ENCODE measurements at regions not wholly inside any gene's neighbourhood (a gene's known extent, or its start where the extent isn't known, plus 50 kb on each side); places are given as distances from the start of the nearest gene placed in this dataset.

- TF ChIP-seq, protein P1, sequence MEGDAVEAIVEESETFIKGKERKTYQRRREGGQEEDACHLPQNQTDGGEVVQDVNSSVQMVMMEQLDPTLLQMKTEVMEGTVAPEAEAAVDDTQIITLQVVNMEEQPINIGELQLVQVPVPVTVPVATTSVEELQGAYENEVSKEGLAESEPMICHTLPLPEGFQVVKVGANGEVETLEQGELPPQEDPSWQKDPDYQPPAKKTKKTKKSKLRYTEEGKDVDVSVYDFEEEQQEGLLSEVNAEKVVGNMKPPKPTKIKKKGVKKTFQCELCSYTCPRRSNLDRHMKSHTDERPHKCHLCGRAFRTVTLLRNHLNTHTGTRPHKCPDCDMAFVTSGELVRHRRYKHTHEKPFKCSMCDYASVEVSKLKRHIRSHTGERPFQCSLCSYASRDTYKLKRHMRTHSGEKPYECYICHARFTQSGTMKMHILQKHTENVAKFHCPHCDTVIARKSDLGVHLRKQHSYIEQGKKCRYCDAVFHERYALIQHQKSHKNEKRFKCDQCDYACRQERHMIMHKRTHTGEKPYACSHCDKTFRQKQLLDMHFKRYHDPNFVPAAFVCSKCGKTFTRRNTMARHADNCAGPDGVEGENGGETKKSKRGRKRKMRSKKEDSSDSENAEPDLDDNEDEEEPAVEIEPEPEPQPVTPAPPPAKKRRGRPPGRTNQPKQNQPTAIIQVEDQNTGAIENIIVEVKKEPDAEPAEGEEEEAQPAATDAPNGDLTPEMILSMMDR (IDR thresholded peaks at IDR 0.05; ENCODE audit: borderline replicate concordance, insufficient read depth, low read depth, low read length), result no peak
- H3K4me3 ChIP-seq (ENCODE audit: low read depth, low read length), result no peak overlapping the region
These were observed 358.7 kb downstream of the LTN1 start for GRCh38 chr21:28633839-28634555.

GRCh38 chr21:28632755-28633408, 359.8 kb downstream of the LTN1 start:
- TF ChIP-seq, protein P1 (IDR thresholded peaks at IDR 0.05; ENCODE audit: borderline replicate concordance, insufficient read depth, low read depth, low read length), result no peak
- no peak overlapping the region for H3K4me3 ChIP-seq (ENCODE audit: low read depth, low read length)

DNA sequence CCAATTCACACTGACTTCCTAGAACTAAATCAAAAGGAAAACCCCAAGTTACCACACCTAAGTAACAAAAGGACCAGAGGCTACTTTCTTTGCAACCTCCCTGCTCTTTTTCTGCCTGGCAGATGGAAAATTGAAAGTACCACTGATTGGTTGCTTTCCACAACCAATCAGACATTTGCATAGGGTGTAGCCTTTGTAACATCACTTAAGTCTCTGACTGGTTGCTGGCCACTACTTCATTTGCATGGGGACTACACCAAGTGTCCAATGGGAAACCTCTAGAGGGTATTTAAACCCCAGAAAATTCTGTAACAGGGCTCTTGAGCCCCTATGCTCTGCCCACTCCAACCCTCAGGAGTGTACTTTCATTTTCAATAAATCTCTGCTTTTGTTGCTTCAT, 365.0 kb downstream of the LTN1 start:
- TF ChIP-seq, protein P1 (IDR thresholded peaks at IDR 0.05; ENCODE audit: borderline replicate concordance, insufficient read depth, low read depth, low read length), result no peak
- no peak overlapping the region for H3K4me3 ChIP-seq (ENCODE audit: low read depth, low read length)

DNA sequence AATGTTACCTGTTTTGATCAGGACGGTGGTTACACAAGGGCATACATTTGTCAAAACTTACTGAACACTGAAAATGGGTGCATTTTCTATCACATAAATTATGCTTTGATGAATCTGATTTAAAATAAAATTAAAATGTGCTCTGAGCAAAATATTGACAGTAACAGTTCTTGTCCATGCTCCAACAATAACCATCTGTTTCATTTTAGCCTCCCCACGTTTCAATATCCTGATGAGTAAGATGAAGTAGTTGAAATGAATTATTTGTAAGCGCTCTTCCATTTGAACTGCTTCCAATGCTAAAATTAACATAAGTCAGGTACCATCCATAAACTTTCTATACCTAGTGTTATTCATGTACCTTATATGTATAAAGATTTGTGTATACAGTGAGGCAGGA, 365.4 kb downstream of the LTN1 start:
- no peak overlapping the region for H3K4me3 ChIP-seq (ENCODE audit: low read depth, low read length)
- TF ChIP-seq, protein P1 (IDR thresholded peaks at IDR 0.05; ENCODE audit: borderline replicate concordance, insufficient read depth, low read depth, low read length), result no peak

DNA sequence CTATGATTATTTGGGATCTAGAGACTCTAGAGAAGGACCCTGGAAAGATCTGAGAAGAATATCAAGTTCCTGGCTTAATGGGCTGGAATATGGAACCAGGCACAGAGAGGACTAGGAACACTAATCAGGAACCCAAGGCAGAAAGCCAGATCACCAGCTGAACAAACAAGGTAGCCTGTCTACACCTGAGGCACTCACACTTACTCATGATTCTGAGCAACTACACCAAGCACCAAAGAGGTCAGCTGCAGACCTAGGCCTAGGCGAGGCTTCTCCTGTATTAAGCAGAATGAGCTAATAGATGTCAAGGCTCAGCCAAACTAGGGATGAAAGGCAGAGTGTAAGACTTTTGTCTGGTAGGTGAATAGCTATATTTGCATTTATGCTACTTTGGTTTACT, 368.1 kb downstream of the LTN1 start:
- TF ChIP-seq, protein P1 (IDR thresholded peaks at IDR 0.05; ENCODE audit: borderline replicate concordance, insufficient read depth, low read depth, low read length), result no peak
- H3K4me3 ChIP-seq (ENCODE audit: low read depth, low read length), result no peak overlapping the region

- TF ChIP-seq, protein P1 (IDR thresholded peaks at IDR 0.05; ENCODE audit: borderline replicate concordance, insufficient read depth, low read depth, low read length), result no peak
- no peak overlapping the region for H3K4me3 ChIP-seq (ENCODE audit: low read depth, low read length)
These were observed 375.4 kb downstream of the LTN1 start for GRCh38 chr21:28617300-28617699.

DNA sequence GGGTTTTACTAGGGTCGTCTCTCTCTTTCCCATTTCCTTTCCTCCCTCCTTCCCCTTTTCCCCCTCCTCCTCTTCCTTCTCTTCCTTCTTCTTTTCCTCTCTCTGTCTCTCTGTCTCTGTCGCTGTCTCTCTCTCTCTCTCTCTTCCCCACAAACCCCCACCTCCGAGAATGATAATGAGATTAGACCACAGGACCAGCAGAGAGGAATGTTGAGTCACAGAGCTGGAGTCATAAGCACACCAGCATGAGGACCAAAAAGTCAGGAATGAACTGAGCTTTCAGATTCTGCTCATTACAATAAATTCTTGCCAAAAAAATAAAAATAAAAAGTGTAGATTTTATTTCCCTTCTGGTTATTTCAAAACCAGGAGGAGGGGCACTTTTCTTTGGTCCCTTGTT, 377.4 kb downstream of the LTN1 start:
- no peak overlapping the region for H3K4me3 ChIP-seq (ENCODE audit: low read depth, low read length)
- TF ChIP-seq, protein P1 (IDR thresholded peaks at IDR 0.05; ENCODE audit: borderline replicate concordance, insufficient read depth, low read depth, low read length), result no peak
